Uterus (tissue), 2 donors: ENCODE measurements at regions not wholly inside any gene's neighbourhood (a gene's known extent, or its start where the extent isn't known, plus 50 kb on each side); places are given as distances from the start of the nearest gene placed in this dataset.

Experiments used
- POLR2A ChIP-seq, 2 donors: fragments of 450-650 bp; IDR thresholded peaks; one replicate each; pipeline ENCODE4 v1.6.1; 2016; ENCODE audit warnings: antibody characterized with exemption in 2 of 2, mild to moderate bottlenecking in 1 of 2, moderate library complexity in 1 of 2
- TF ChIP-seq, protein P1 (sequence below), 4 experiments: fragments of 200-600 bp in 2 of 4; fragments of 450-650 bp in 2 of 4; sonication (generic) in 2 of 4; IDR thresholded peaks; one replicate each; pipeline ENCODE4 v1.5.1; 2016 to 2019; ENCODE audit warnings: antibody characterized with exemption in 4 of 4, mild to moderate bottlenecking in 2 of 4, moderate library complexity in 1 of 4

GRCh38 chr13:29654384-29654783 lies 58.9 kb upstream of the SLC7A1 start:
- TF ChIP-seq, protein P1, sequence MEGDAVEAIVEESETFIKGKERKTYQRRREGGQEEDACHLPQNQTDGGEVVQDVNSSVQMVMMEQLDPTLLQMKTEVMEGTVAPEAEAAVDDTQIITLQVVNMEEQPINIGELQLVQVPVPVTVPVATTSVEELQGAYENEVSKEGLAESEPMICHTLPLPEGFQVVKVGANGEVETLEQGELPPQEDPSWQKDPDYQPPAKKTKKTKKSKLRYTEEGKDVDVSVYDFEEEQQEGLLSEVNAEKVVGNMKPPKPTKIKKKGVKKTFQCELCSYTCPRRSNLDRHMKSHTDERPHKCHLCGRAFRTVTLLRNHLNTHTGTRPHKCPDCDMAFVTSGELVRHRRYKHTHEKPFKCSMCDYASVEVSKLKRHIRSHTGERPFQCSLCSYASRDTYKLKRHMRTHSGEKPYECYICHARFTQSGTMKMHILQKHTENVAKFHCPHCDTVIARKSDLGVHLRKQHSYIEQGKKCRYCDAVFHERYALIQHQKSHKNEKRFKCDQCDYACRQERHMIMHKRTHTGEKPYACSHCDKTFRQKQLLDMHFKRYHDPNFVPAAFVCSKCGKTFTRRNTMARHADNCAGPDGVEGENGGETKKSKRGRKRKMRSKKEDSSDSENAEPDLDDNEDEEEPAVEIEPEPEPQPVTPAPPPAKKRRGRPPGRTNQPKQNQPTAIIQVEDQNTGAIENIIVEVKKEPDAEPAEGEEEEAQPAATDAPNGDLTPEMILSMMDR (IDR thresholded peaks at IDR 0.05), result no peak
- TF ChIP-seq POLR2A (IDR thresholded peaks at IDR 0.05), result no peak
